K562 (cell line): ENCODE measurements at regions not wholly inside any gene's neighbourhood (a gene's known extent, or its start where the extent isn't known, plus 50 kb on each side); places are given as distances from the start of the nearest gene placed in this dataset.

Source experiments
- ATAC-seq: fragments of 200-7000 bp; cut with Tn5 transposase; 3 replicates; pipeline ENCODE4 v1.9.1; 2020; ENCODE audit warnings: moderate library complexity
- BruUV-seq: library from RNA; stranded (reverse); fragments of 400-500 nt; replicated peaks from 2 replicates; lab custom pipeline; 2021; lab: Mats Ljungman, UMichigan
- CTCF ChIA-PET: fragments of 300-600 bp; formaldehyde crosslinking; extraction: SDS; loops from one replicate; lab custom pipeline; 2021; ENCODE audit warnings: low intra/inter-chr PET ratio; lab: Yijun Ruan, JAX
- POLR2A ChIA-PET: fragments of 300-600, 350-650 bp; sonication (Branson Sonifier 250); formaldehyde crosslinking; extraction: SDS; loops from one replicate; lab custom pipeline; 2021; ENCODE audit warnings: antibody characterized with exemption, inconsistent platforms; lab: Yijun Ruan, JAX
- DNase-seq, 4 experiments: peaks; one replicate each; pipeline versions ENCODE4 v3.0.0 to v3.0.0-alpha.2; 2011 to 2018; ENCODE audit warnings: low spot score in 3 of 4, mixed read lengths in 3 of 4; ENCODE audit errors: extremely low read depth in 1 of 4
- FAIRE-seq: peaks from 2 replicates; lab custom pipeline; 2011; peaks lifted over from hg19 to GRCh38; lab: Jason Lieb, UNC
- H2AFZ ChIP-seq: 2 replicates; pipeline ENCODE4 v1.6.0; 2011; ENCODE audit warnings: low read depth, low read length, control low read depth, inconsistent platforms
- H3K27ac ChIP-seq: fragments of 200-600 bp; 3 replicates; pipeline ENCODE4 v1.8.0; 2011; ENCODE audit warnings: low read depth, mild to moderate bottlenecking, control low read depth, inconsistent platforms, low read length, moderate library complexity, mixed read lengths; ENCODE audit errors: extremely low read depth
- H3K27me3 ChIP-seq, 2 experiments: fragments of 300-600 bp in 1 of 2; 2 replicates in 1 of 2; 3 replicates in 1 of 2; pipeline versions ENCODE4 v1.6.0 to v1.8.0; 2011; ENCODE audit warnings: inconsistent platforms in 2 of 2, low read length in 2 of 2, mild to moderate bottlenecking in 1 of 2, mixed read lengths in 1 of 2, moderate library complexity in 1 of 2; ENCODE audit not compliant: control insufficient read depth in 2 of 2, insufficient read depth in 2 of 2
- H3K36me3 ChIP-seq: fragments of 300-600 bp; 3 replicates; pipeline ENCODE4 v1.8.0; 2011; ENCODE audit warnings: mild to moderate bottlenecking, low read length, inconsistent platforms; ENCODE audit not compliant: control insufficient read depth, insufficient read depth
- H3K4me1 ChIP-seq, 2 experiments: fragments of 200-600 bp in 1 of 2; replicated peaks in 1 of 2; 2 replicates in 1 of 2; 3 replicates in 1 of 2; pipeline versions ENCODE4 v1.5.1 to v1.8.0; 2011; ENCODE audit warnings: inconsistent platforms in 2 of 2, low read length in 2 of 2, mild to moderate bottlenecking in 1 of 2, mixed read lengths in 1 of 2, moderate library complexity in 1 of 2; ENCODE audit not compliant: control insufficient read depth in 2 of 2, insufficient read depth in 2 of 2
- H3K4me2 ChIP-seq: 2 replicates; pipeline ENCODE4 v1.6.1; 2011; ENCODE audit warnings: low read length, control low read depth, inconsistent platforms, mixed read lengths; ENCODE audit not compliant: insufficient read depth
- H3K4me3 ChIP-seq: fragments of 200-600 bp; sonication (generic), shearing (Covaris generic); 2 replicates; pipeline ENCODE4 v1.5.1; 2016; ENCODE audit warnings: control low read depth, inconsistent platforms
- H3K79me2 ChIP-seq: fragments of 200-600 bp; 3 replicates; pipeline ENCODE4 v1.8.0; 2011; ENCODE audit warnings: low read length, inconsistent platforms; ENCODE audit not compliant: control insufficient read depth, insufficient read depth
- H3K9ac ChIP-seq, 2 experiments: 2 replicates each; pipeline versions ENCODE4 v1.6.0 to v1.6.1; 2011; ENCODE audit warnings: low read depth in 2 of 2, low read length in 2 of 2, control low read depth in 1 of 2, inconsistent platforms in 1 of 2, mild to moderate bottlenecking in 1 of 2, mixed read lengths in 1 of 2; ENCODE audit not compliant: insufficient read depth in 1 of 2
- H3K9me1 ChIP-seq: one replicate; pipeline ENCODE4 v1.6.0; 2011; ENCODE audit warnings: inconsistent platforms, mild to moderate bottlenecking, low read length, moderate library complexity; ENCODE audit not compliant: control insufficient read depth, insufficient read depth
- H3K9me3 ChIP-seq: replicated peaks from 2 replicates; pipeline ENCODE4 v1.5.1; 2011; ENCODE audit warnings: low read depth, low read length, inconsistent platforms; ENCODE audit not compliant: control insufficient read depth, insufficient read depth
- H4K20me1 ChIP-seq: replicated peaks from 2 replicates; pipeline ENCODE4 v1.6.1; 2011; ENCODE audit warnings: low read length, inconsistent platforms, mixed read lengths; ENCODE audit not compliant: control insufficient read depth, insufficient read depth
- ATF1 ChIP-seq, 2 experiments: fragments of 450-650 bp in 1 of 2; IDR thresholded peaks; 2 replicates each; pipeline ENCODE4 v1.6.1; 2016; ENCODE audit warnings: missing compliant biosample characterization in 1 of 2, missing genetic modification characterization in 1 of 2
- CHD1 ChIP-seq: fragments of 200-600 bp; sonication (generic); IDR thresholded peaks from one replicate; pipeline ENCODE4 v1.6.1; 2012; ENCODE audit warnings: mild to moderate bottlenecking, moderate library complexity, low read length, inconsistent platforms
- HLTF ChIP-seq: fragments of 450-650 bp; IDR thresholded peaks from 2 replicates; pipeline ENCODE4 v1.6.1; 2016
- HOXB6 ChIP-seq: fragments of 250-450 bp; sonication (Bioruptor Pico); IDR thresholded peaks from 2 replicates; pipeline ENCODE4 v1.5.1; 2022; ENCODE audit warnings: mild to moderate bottlenecking, borderline replicate concordance
- JUN ChIP-seq, 2 experiments: sonication (generic) in 1 of 2; formaldehyde crosslinking in 1 of 2; IDR thresholded peaks; 2 replicates each; pipeline versions ENCODE4 v1.6.1 to v1.8.0; 2012 to 2022; ENCODE audit warnings: borderline replicate concordance in 2 of 2, mild to moderate bottlenecking in 2 of 2, improper control_type of control experiment in 1 of 2, low read depth in 1 of 2, low read length in 1 of 2, missing genetic modification reagents in 1 of 2
- MCM2 ChIP-seq: fragments of 450-650 bp; IDR thresholded peaks from 2 replicates; pipeline ENCODE4 v1.6.1; 2017; ENCODE audit warnings: low read depth, mild to moderate bottlenecking
- MEIS2 ChIP-seq: fragments of 450-650 bp; IDR thresholded peaks from 2 replicates; pipeline ENCODE4 v1.6.1; 2014; ENCODE audit warnings: mild to moderate bottlenecking; ENCODE audit not compliant: partially characterized antibody
- NFYB ChIP-seq: IDR thresholded peaks from 2 replicates; pipeline ENCODE4 v1.6.1; 2011; ENCODE audit warnings: mild to moderate bottlenecking, moderate library complexity; ENCODE audit not compliant: insufficient read length; ENCODE audit errors: extremely low read depth
- PHB2 ChIP-seq: fragments of 450-650 bp; IDR thresholded peaks from 2 replicates; pipeline ENCODE4 v1.6.1; 2017; ENCODE audit warnings: low read depth
- SMARCC2 ChIP-seq: fragments of 450-650 bp; IDR thresholded peaks from 2 replicates; pipeline ENCODE4 v1.6.1; 2017; ENCODE audit warnings: antibody characterized with exemption, moderate library complexity, mild to moderate bottlenecking, low read depth
- SMARCE1 ChIP-seq: fragments of 450-650 bp; IDR thresholded peaks from 2 replicates; pipeline ENCODE4 v1.7.1; 2016; ENCODE audit warnings: mild to moderate bottlenecking
- TEAD1 ChIP-seq, 2 experiments: fragments of 450-650 bp in 1 of 2; sonication (generic) in 1 of 2; formaldehyde crosslinking; IDR thresholded peaks; 2 replicates each; pipeline versions ENCODE4 v1.4.0 to v1.8.0; 2020 to 2022; ENCODE audit warnings: mild to moderate bottlenecking in 2 of 2, missing genetic modification reagents in 1 of 2
- TGIF2 ChIP-seq: sonication (generic); formaldehyde crosslinking; IDR thresholded peaks from 2 replicates; pipeline ENCODE4 v1.8.1; 2022; ENCODE audit warnings: mild to moderate bottlenecking, missing genetic modification reagents, moderate library complexity
- ZEB2 ChIP-seq: fragments of 450-650 bp; IDR thresholded peaks from 2 replicates; pipeline ENCODE4 v1.6.1; 2016
- ZNF253 ChIP-seq: fragments of 250-450 bp; sonication (Bioruptor Pico); conservative IDR thresholded peaks from 2 replicates; pipeline ENCODE4 v1.6.1; 2021; ENCODE audit warnings: mild to moderate bottlenecking
- ZNF395 ChIP-seq: fragments of 200-800 bp; sonication (Bioruptor generic); IDR thresholded peaks from 2 replicates; pipeline ENCODE4 v1.6.1; 2017; ENCODE audit warnings: missing genetic modification characterization, missing compliant biosample characterization
- ZNF586 ChIP-seq: fragments of 450-650 bp; formaldehyde crosslinking; conservative IDR thresholded peaks from 2 replicates; pipeline ENCODE4 v1.4.0; 2020; ENCODE audit warnings: mild to moderate bottlenecking, moderate library complexity
- WGBS: fragments of 100-300 bp; shearing (Covaris generic); methylation state at CpG from one replicate; pipeline ENCODE4 v1.1.6; 2016; ENCODE audit warnings: low coverage, mixed read lengths; ENCODE audit not compliant: insufficient coverage; ENCODE audit errors: missing lambda C conversion rate; 5-methylcytosine and 5-hydroxymethylcytosine counted together
- in situ Hi-C: fragments of 300-500 bp; cut with MboI; formaldehyde crosslinking; loops from 4 replicates; pipeline ENCODE4 v1.15.0; 2018; ENCODE audit warnings: inconsistent platforms, mixed read lengths
- intact Hi-C: fragments of 100-400 bp; cut with micrococcal nuclease; formaldehyde crosslinking; loops from 2 replicates; pipeline ENCODE4 v1.14.2; 2022
- TF ChIP-seq, protein P1 (sequence below): sonication (generic); formaldehyde crosslinking; IDR thresholded peaks from 2 replicates; pipeline ENCODE4 v1.9.0; 2022; ENCODE audit warnings: mild to moderate bottlenecking, missing genetic modification reagents
- TF ChIP-seq, protein P2 (sequence below): fragments of 250-450 bp; sonication (Bioruptor Pico); IDR thresholded peaks from 2 replicates; pipeline ENCODE4 v1.8.0; 2022; ENCODE audit warnings: inconsistent platforms

GRCh38 chr3:72065872-72066641 lies 281.1 kb upstream of the PROK2 start (continued):
- TF ChIP-seq SMARCE1 (peak; percentile 71; the same call in 1 of the 2 replicates), SMARCC2 (no peak), JUN (IDR thresholded peaks at IDR 0.05; ENCODE audit: borderline replicate concordance, low read depth, low read length) (peak; percentile 60), JUN (CRISPR knock-in tag; IDR thresholded peaks at IDR 0.05; ENCODE audit: borderline replicate concordance) (no peak), ZEB2 (no peak), HLTF (no peak), PHB2 (no peak), NFYB (no peak), MEIS2 (peak; percentile 33), HOXB6 (CRISPR knock-in tag) (no peak), MCM2 (no peak)
- TF ChIP-seq, protein P1, sequence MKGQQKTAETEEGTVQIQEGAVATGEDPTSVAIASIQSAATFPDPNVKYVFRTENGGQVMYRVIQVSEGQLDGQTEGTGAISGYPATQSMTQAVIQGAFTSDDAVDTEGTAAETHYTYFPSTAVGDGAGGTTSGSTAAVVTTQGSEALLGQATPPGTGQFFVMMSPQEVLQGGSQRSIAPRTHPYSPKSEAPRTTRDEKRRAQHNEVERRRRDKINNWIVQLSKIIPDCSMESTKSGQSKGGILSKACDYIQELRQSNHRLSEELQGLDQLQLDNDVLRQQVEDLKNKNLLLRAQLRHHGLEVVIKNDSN: peak; percentile 23; the same call in 1 of the 2 replicates

- in situ Hi-C loops (no loop called here), intact Hi-C loops (no loop called here)
- DNase-seq: no peak
- no TSS peak for BruUV-seq
- no peak overlapping the region for H3K27ac ChIP-seq
- H2AFZ ChIP-seq: no peak overlapping the region
- H3K4me3 ChIP-seq: no peak overlapping the region
- H4K20me1 ChIP-seq: no peaks in the 10 kb centered on the region
- CTCF ChIA-PET: no interaction called here
- no peaks in the 10 kb centered on the region for H3K9me3 ChIP-seq
- no peak for ATAC-seq
- H3K4me1 ChIP-seq: peaks cover 0 to 7% of the 10 kb centered on the region in 2 experiments; a peak in 2 of 5 replicates
- no peaks in the 10 kb centered on the region for H3K36me3 ChIP-seq
- H3K9ac ChIP-seq: no peak overlapping the region
- H3K79me2 ChIP-seq: no peaks in the 10 kb centered on the region
- POLR2A ChIA-PET: interaction anchor here (0.7 kb wide), 1 partner anchor 16 kb away, joined by 3 read pairs; no protein-coding TSS in a partner anchor
- H3K27me3 ChIP-seq: no peaks in the 10 kb centered on the region; a peak in 1 of 5 replicates
- H3K4me2 ChIP-seq: no peak overlapping the region
- no peak for FAIRE-seq
- WGBS: no CpG with 5 or more reads among the region's 1 CpG
- no peaks in the 10 kb centered on the region for H3K9me1 ChIP-seq
- no peak for TF ChIP-seq ZNF395 (CRISPR knock-in tag)
- TF ChIP-seq ATF1 (CRISPR knock-in tag; IDR thresholded peaks at IDR 0.05): no peak
- TF ChIP-seq ATF1 (tag; IDR thresholded peaks at IDR 0.05): no peak
- TF ChIP-seq CHD1: no peak
- no peak for TF ChIP-seq TEAD1 (CRISPR knock-in tag; IDR thresholded peaks at IDR 0.05)
- TF ChIP-seq ZNF253 (CRISPR knock-in tag): no peak
- TF ChIP-seq, protein P2, sequence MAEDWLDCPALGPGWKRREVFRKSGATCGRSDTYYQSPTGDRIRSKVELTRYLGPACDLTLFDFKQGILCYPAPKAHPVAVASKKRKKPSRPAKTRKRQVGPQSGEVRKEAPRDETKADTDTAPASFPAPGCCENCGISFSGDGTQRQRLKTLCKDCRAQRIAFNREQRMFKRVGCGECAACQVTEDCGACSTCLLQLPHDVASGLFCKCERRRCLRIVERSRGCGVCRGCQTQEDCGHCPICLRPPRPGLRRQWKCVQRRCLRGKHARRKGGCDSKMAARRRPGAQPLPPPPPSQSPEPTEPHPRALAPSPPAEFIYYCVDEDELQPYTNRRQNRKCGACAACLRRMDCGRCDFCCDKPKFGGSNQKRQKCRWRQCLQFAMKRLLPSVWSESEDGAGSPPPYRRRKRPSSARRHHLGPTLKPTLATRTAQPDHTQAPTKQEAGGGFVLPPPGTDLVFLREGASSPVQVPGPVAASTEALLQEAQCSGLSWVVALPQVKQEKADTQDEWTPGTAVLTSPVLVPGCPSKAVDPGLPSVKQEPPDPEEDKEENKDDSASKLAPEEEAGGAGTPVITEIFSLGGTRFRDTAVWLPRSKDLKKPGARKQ: no peak
- no peak for TF ChIP-seq ZNF586
- TF ChIP-seq TGIF2: no peak
Measured at GRCh38 chr3:72065236-72065635, 280.3 kb upstream of the PROK2 start.
